SHP77 treated with DMSO at 0.1 percent for 48 hours (cell line): ENCODE measurements at regions not wholly inside any gene's neighbourhood (a gene's known extent, or its start where the extent isn't known, plus 50 kb on each side); places are given as distances from the start of the nearest gene placed in this dataset.

ENCODE experiments used
- DNase-seq: peaks from one replicate; lab custom pipeline; 2025; lab: John Stamatoyannopoulos, UW

DNA sequence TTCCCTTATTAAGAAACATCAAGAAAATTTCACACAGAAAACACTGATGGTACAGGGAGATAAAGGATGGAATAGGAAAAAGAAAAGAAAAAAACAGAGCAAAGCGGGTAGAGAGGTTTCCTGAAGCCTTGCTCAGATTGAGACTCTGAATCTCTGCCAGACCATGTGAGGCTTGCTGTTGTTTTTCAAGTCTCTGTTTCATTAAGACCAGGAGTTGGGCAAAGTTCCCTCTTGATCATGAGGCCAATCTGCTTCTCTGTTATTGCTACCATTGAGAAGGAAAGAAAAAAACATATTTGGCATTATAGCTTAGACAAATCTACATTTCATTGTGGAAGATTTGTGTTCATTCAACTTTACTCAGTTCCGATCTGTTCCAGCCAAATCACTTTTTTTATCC lies 201.6 kb upstream of the SOX9 start:
- DNase-seq = no peak

DNA sequence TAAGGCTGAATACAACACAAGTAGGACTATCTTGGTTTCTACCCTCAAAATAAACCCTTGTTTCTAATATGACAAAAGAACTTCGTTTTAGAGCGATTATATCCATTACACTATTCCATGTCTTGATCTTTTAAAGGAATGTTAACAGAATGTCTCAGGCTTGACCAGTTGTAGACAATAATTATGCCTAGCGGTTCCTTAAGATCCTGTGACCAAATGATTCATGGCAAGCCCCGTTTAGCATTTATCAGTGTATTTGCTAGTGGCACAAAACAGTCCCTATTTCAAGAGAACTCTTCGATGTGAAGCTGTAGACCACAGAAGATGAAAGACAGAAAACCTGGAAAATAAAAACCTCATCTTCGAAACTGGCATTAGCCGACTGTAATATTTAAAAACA lies 200.9 kb upstream of the SOX9 start:
- no peak for DNase-seq

DNA sequence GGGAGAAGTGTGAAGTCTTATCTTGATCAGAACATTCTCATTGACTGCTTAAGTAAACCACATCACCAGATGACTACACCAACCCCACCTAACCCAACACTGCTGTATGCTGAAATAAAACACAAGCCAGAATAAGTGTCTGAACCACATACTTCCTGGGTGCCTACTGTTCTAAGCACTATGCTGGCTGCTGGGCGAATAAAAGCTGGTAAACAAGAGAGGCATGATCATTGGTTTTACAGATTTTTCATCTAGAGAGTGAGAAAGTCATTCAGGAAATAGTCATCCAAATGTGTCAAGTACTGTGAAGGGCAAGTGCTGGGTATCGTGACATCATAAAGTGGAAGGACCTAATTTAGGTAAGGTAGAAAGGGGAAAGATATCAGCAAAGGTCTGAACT lies 199.0 kb upstream of the SOX9 start:
- no peak for DNase-seq

DNA sequence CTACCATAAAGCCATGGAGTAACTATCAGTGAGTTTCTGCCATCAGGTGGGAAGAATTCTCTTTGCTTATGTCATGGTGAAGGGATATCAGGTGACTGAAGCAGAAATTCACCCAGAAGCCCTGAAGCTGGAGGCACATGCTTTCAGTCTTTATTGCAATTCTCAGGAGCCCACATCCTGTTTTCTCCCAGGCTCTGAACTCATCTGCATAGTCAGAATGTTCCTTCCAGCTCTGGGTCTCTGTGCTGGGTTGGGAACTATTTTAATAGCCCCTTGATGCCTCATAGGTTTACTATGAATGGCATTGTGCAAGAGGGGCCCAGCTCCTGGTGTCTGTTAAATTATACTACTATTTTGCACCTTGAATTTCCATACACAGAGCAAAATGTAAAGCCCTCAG lies 198.4 kb upstream of the SOX9 start:
- DNase-seq = no peak

DNA sequence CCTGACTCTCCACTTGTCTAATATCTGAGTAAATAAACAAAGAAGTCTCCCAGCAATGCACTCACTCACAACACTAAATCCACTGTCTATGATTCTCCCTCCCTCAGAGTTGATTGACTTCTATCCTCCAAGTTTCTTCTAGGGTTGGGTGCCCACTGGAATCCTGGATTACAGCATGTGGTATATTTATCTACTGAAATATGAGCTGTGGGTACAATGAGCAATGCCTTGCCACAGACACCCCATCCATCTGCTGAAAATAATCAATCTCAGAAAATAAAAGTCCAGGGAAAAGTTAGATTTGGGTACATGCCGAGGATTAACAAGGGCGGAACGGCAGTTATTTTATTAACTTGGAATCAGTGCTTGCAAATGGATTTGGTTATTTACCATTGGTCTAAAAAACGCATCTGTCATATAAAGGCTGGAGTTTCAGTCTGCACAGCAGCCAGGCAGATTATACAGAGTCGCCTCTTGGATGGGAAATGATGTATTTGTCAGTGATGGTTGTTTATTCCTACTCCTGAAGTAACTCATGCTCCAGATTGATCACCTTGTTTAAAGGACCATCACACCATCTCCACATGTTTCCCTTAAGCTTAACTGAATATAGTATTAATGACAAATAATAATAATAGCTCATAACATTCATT lies 193.9 kb upstream of the SOX9 start:
- no peak for DNase-seq

DNA sequence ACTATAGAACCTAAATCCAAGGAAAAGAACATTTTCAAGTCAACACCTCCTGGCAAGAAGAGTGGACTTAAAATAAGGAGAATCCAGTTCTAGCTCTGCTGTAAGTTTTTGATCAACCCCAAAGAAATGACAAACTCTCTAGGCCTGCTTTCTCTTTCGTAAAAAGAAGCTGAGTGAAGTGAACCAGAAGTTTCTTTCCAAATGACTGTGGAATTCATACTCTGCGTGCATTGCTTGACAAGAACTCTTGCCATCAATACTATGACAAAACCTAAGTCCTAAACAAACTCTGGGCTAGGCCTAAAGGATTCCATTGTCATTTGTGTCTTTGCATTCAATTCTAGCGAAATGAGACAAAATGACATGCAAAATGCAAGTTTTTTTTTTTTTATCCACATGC lies 187.5 kb upstream of the SOX9 start:
- no peak for DNase-seq

DNA sequence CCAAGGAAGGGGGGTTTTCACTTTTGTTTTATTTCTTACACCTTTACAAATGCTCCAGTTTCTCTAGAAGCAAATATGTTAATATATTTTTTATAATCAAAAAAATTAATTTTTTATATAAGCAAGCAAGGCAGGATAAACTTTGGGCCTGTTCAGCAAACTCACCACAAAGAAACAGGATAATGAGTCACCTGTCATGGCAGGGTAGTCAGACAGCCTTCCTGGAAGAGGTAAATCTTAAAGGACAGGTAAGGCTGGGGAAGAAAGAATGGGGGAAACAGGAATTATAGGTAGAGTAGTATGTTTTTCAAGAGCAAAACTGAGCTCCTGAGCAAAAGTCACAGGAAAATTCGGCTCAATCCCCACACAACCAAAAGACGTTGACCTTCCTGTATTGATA lies 186.3 kb upstream of the SOX9 start:
- no peak for DNase-seq

DNA sequence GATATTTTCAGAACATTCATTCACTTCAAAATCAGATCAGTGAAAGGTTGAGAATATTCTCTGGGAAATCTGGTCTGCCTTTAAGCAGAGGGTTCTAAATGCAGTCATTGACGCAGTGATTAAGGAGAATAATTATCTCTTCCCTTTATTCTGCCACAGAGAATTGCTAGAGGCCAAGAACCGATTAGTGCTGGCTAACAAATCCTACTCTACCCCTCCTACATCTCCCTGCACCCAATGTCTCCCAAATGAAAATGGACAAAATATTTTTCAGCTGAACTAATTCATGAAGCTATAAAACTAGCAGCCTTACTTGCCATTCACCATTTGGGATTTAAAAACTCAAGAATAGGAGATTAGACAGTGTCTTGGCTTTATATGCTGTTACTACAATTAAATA lies 185.5 kb upstream of the SOX9 start:
- no peak for DNase-seq

DNA sequence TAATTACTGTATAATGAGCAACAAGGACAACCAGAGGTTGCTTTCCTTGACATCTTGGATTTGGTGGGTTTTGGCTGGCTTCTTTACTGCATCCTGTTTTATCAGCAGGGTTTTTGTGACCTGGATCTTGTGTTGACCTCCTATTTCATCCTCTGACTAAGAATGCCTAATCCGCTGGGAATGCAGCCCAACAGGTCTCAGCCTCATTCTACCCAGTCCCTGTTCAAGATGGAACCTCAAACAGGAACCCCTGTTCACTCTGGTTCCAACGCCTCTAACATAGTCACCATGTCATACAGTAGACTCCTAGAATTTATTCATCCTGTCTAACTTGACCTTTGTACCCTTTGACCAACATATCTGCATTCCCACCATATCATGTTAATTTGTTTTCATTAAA lies 183.8 kb upstream of the SOX9 start:
- DNase-seq = no peak

DNA sequence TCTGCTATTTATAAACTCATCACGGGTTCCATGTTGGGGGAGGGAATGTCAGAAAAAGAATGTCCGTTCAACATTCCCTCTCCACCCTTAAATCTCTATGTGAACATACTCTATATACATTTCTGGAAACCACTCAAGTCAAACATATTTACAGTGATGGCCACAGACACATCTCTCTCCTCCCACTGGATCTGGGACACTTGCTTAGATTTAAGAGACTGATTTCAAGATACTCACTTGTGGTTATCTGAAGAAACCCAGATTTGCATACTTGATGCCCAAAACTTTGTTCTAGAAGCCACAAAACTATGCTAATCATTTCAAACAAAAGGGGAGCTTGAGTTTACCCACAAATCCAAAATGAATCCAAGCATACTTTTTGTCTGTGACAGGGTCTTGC lies 182.9 kb upstream of the SOX9 start:
- no peak for DNase-seq

DNA sequence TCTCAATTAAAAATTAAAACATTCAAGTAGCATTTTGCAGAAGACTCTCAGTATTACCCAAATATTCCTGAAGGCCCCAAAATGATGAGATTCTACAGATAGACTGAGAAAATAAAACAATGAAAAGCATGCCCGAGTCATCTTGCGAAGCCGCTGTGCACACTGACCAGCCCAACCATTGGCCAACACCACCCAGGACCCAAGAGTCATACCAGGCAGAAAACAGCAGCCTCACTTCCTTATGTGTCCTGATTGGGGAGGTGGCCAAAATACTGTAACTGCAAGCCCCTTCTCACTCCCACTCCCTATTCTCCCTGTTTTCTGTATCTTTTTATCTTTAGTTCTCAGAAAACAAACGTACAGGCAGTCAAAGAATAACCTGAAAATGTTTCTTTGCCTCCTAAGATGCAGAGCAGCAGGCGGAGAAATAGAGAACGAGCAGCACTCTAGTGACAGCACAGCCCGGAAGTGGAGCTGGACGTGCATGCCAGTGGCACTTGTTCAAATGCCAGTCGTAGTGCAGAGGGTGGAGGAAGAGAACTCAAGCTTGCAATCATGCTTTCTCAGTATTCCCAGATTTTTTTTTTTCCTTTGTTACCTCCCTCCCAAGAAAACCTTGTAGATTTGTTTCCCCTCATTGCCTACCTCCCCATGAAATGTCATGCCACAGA lies 182.3 kb upstream of the SOX9 start:
- no peak for DNase-seq

DNA sequence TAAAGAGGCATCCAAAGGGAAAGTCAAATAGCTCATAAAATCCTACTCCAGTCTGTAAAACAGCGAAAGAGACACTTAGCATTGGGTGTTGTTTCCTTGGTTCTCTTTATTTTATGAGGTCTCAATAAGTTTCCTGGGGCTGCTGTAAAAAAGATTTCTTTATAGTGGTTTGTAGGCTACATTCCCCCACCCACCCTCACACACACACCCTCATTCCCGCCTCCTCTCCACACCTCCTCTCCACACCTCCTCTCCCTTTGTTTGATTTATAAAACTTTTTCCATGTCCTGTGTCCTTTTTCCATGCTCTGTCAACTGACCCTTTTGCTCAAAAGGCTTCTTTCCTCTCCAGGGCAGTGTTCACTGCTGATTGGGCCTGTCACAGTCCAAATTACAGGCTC lies 178.9 kb upstream of the SOX9 start:
- DNase-seq = no peak

DNA sequence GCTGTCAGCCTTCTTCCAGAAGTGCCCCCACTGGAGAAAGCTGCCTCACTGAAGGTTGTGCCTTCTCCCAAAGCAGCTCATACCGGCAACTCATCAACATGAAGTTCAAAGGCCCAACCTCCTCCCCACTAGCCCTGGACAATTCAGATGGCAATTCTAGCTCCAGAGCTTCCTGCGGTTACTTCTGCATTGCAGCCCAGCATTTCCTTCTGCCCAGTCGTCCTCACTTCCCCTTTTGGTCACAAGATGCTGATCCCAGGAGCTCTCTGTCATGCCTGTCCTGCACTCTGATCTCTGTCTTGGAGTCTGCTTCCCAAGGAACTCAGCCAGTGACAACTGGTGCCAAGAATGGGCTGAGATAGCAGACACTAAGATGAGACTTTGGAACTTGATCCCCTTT lies 178.2 kb upstream of the SOX9 start:
- no peak for DNase-seq

DNA sequence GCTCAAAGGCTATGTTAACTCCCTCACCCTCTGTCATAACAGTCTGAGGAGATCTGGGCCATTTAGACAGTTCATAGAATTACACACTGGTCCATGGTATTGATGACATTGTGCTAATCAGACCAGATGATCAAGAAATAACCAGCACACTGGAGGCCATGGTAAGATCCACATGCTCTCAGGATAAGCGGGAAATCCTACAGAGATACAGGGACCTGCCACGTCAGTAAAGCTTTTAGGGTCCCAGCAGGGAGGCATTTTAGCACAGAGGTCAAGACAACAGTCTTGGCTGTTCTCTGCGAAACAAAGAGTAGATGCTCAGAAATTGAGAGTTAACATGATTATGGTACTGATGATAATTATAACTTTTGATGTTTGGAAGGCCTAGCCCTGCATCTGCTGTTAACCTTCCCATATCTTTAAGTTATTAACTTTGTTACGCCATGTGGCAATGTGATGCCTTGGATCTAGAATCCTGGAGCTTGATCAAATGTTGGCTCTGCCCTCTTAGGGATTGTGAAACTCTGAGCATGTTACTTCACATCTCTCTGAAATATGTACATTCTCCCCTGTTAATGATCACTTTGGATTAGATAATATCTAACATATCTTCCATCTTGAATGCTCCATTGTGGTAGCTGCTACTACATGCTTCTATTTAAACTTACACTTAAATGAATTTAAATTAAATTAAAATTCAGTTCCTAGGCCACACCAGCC lies 172.0 kb upstream of the SOX9 start:
- DNase-seq = no peak

DNA sequence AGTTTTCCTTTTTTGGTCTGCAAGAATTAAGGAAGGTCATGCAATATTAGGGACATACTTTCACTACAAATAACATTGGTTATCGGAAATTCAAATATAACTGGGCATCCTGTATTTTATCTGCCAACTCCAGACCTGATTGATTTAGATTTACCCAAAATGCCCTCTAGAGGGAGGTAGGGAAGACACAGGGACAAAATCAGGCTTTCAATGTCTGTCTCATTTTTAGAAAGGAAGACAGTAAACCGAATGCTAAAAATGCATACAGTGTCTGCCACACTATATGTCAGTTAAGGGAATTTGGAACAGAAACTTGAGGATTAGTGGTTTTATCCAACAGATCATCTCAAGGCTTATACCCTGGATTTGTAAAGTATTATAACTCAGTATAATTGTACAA lies 161.7 kb upstream of the SOX9 start:
- DNase-seq = no peak

DNA sequence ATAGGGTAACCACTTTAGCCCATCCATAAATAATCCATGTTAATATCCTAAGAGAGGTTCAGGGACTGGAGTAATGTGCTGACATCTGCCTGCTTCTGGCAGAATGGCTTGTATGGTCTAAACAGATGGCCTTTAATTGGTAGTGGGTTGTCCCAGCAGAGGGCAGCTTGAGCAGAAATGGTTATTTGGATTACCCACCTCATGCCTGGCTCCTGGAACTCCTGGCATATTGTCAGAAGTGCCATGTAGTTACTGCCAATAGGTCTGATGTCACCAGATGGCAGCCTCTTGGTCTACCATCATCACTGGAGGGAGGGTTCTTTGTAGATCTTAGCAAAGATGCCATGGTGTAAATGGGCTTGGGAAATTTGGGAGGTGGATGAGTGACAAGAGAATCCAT lies 157.5 kb upstream of the SOX9 start:
- DNase-seq = no peak

DNA sequence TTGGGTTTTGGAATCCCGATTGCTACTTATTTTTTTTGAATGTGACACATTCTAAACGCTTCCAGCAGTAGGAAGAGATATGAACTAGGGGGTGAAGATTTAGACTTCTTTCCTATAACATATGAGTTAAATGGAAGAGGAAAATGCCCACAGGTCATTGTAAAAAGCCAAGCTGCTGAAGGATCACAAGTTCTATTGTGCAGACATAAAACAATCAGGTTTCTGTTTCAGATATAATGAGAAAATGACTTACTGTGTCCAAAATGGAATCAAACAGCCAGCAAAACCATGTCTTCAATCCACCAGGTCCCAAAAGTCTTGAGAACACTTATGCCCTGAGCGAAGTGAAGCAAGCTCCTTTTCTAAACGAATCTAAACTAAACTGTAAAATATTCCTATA lies 157.0 kb upstream of the SOX9 start:
- no peak for DNase-seq

DNA sequence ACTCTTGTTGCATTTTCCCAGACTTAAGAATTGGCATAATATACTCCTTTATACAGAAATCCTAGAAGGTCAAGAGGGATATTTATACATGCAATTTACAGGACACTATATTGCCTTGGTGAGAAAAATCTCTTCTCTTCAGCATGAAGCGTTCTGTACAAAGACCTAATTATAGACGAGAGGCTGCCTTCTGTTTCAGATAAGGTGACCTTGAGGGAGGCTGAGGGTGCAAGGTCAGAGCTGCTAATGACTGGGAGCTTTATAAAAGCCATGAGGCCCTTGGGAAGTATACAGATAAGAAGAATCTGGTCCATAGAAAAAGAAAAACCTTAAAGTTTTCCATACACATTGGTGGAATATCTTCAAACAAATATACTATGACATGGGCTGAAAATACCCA lies 156.3 kb upstream of the SOX9 start:
- no peak for DNase-seq

DNA sequence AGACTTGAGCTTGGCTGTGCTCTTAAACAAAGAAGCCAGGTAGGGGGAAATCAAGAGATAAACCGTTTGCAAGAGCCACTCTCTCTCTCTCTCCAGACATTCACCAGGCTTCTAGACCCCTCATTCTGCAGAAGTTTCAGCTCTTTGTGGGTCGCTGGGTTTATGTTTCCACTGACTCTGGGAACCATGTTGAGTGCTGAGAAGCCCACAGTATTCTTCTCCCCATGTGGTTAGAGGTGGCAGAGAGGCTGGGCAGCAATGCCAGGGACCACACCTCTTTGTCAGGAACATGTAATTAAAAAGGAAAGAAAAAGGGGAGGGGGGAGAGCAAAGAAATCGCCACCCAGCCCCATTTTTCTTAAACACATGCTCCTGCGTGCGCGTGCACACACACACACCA lies 154.8 kb upstream of the SOX9 start:
- DNase-seq = no peak

DNA sequence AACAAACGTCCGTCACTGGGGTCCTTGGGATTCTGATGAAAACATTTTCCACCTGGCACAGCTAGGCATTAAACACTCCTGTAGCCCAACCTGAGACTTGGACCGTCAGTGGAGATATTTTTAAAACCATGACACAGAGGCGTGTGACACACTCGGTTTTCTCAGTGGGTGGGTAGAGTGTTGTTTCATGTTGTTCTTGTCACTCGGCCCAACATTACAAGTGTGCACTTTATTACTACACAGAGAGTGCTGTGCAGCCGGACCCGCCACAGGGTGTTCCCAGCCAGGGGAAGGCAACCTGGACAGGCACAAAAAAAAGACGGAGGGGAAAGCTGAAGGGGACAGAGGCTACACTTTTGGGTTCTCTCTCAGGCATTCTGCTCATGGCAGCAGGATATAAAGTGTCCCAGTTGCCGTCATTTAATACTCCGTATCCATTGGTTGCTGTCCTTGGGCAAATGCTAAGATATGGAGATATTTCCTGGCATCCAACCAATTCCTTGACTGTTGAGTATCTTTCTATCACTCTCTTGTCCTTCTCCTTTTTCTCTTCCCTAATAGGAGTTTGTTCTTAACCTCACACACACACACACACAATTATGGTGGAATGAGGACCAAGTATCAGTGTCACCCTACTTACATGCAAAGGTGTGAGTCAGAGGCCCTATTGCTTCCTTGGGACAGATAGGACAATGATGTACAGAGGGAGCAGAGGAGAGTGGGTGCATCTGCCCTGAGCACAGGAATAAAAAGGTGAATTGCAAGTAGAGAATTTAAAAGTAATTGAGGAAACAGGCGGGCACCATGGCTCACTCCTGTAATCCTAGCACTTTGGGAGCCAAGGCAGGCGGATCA lies 154.1 kb upstream of the SOX9 start:
- DNase-seq = no peak

DNA sequence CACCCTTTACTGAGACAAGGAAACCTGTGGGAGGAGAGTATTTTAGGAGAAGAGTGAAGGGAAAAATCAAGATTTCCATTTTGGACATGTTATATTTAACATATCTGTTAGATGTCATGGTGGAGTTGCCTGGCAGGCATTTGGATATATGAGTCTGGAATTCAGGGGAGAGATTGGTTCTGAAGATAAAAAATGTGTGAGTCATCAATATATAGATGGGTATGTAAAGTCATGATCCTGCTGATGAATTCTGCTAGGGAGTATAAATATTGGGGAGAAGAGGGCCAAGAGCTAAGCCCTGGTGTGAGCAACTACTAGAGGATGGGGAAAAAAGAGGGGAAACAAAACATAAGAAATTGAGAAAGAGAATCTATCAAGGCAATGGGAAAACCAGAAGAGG lies 151.3 kb upstream of the SOX9 start:
- DNase-seq = no peak

DNA sequence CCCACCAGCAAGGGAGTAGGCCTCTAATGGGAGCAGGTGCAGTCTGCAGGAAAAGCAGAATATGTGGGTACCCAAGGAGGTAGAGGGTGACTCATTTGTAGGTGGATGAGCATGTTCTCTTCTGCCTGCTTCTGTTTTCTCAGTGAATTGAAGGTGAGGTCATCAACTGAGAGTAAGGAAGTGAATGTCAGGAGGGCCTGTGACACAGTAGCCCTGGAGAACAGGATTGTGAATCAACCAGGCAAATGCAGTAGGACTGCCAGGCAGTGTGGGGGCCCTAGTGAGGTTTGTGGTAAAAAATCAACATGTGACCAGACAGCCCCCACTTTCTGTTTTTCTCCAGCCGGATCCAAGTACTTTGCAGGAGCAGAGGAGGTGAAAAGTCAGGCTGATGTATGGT lies 150.5 kb upstream of the SOX9 start:
- DNase-seq = no peak

DNA sequence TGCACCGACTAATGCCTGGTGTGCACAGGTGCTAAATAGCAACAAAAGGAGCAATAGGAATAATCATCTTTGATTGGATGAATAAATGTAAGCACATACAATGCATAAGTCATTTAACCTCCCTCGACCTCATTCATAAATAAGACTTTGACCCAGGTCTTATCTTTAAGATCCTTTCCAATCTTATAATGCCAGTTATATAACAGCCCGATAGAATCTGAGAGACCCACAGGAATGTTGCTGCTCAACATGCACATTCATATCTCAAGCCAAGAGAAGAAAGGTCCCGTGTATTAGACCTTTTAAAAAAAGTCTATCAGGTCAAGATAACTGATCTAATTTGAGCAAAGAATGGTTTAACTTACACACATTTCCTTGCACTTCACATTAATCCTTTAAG lies 146.8 kb upstream of the SOX9 start:
- DNase-seq = no peak
